NCI-H2227 (cell line): ENCODE measurements at regions not wholly inside any gene's neighbourhood (a gene's known extent, or its start where the extent isn't known, plus 50 kb on each side); places are given as distances from the start of the nearest gene placed in this dataset.

Experiments used
- DNase-seq: peaks from one replicate; lab custom pipeline; 2025; ENCODE audit not compliant: unreplicated experiment; lab: John Stamatoyannopoulos, UW

GRCh38 chr4:23547096-23547495 lies 342.8 kb downstream of the PPARGC1A start:
- no peak for DNase-seq

DNA sequence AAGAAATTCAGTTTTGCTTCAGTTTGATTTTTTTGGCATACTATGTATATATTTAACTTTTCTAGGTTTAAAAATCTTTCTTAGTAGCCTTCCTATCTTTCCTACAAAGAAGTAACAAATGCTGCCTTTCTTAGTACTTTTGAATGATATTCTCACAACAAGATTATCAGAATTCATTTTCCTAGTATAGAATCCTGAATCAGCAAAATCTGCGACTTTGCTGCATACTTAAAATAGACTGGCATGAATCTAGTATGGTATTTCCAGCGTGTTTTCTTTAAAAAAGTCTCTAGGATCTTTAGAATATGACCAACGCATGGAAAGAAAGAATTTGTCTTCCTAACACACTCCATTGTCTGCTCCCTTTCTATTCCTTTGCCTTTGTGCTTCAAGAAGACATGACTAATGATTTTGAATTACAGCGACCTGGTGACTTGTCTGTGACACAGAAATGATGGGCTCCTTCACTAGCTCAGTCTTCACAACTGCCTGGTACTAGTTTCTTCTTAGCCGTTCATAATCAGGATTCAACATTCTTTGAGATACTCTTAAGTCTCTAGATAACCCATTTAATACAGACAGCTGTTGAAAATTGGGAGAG lies 349.8 kb downstream of the PPARGC1A start:
- DNase-seq, result no peak

DNA sequence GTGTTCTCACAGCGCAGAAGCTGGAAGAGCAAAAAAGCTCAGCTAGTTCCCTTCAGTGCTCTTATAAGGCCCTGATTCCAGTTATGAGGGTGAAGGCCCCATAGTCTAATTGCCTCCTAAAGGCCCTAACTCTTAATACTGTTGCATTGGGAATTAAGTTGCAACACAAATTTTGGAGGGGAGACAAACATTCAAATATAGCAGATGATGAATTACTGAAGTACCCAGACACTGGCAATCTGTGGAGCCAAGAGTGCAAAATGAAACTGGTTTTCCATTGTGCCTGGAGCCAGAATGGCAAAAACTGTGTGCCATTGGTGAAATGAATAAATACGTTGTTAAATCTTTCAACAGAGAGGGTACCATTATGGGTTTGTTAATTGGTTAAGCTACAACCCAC lies 356.0 kb downstream of the PPARGC1A start:
- DNase-seq, result no peak

DNA sequence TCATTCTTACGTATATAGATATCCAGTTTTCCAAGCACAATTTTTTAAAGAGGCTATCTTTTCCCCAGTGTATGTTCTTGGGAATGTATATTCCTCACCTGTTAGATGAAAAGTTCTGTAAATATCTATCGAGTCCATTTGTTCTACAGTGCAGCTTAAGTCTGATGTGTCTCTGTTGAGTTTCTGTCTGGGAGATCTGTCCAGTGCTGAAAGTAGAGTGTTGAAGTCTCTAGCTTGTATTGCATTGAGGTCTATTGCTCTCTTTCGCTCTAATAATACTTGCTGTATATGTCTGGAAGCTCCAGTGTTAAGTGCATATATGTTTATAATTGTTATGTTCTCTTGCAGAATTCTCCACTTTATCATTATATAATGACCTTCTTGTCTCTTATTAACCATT lies 373.1 kb downstream of the PPARGC1A start:
- DNase-seq, result no peak

- DNase-seq, result no peak
These were observed 385.8 kb downstream of the PPARGC1A start for GRCh38 chr4:23504083-23504482.

DNA sequence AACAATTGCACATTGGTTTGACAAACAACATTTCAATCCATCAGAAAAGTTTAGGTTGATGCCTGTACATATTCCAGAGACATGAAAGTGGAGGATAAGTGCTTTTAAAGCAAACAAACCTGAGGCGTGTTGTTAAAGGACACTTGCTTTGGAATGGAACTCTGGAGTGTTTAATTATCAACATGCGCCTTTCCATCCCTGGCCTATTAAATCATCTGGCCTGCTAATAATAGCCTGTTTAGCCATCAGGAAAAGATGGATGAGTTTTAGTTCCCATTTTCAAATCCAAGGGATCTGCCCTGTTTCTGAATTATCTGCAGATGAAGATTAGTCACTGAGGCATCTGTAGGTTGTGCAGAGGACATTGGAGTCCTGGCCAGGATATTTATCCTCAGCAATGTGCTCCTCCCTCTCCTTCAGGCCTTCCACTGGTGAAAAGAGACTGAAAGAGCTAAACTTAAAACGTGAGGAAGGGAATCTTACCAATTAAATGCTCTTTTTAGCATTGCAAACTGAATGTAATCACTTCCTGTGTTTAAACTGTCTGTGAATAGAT lies 388.9 kb downstream of the PPARGC1A start:
- no peak for DNase-seq

- no peak for DNase-seq
These were observed 404.0 kb downstream of the PPARGC1A start for GRCh38 chr4:23485801-23486200.

DNA sequence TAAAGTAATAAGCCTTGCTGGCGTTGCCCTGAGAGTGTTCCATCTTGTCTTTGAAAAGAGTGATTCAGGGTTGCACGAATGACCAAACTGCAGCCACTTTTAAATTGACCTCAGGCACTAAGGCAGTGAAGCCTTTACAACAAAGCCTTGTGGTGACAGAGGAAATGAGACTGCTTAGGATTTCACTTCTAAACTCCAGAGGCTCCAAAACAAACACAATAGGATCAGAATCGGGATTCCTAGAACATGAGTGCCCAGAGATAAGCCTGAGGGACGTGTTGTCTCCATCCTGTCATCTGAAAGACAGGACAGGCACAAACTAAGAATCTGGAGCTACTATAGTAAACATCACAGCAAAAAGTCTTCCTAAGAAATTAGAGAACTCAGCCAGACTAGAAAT lies 405.2 kb downstream of the PPARGC1A start:
- DNase-seq, result no peak

DNA sequence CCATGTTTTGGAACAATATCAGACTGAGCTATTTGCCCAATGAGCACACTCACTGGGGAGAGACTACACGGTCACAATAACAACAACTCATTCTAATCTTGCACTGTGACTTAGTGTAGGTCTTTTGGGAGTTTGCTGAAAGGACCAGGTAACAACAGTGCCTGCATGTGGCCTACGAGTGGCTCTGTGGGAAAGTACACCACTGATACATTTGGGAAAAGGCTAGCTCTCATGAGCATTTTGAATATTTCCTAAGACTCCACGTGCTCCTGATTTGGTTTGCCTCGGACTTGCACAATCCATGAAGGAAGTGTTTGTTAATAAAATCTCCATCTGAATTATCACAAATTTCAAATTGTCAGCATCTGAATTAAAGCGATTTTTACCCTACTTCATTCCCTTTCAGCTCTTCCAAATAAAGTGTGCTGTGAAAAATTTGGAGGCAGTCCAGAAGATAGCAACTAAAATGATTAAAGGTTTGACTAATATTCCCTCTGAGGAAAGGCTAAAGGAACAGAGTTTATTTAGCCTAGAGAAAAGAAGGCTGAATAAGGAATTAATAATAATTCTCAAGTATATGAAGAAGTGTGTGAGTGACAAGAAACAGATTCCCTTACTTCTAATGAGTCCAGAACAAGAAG lies 406.4 kb downstream of the PPARGC1A start:
- DNase-seq, result no peak

- DNase-seq, result no peak
These were observed 408.3 kb downstream of the PPARGC1A start for GRCh38 chr4:23481566-23481965.

GRCh38 chr4:23477905-23478304 lies 411.9 kb downstream of the PPARGC1A start:
- DNase-seq, result no peak

DNA sequence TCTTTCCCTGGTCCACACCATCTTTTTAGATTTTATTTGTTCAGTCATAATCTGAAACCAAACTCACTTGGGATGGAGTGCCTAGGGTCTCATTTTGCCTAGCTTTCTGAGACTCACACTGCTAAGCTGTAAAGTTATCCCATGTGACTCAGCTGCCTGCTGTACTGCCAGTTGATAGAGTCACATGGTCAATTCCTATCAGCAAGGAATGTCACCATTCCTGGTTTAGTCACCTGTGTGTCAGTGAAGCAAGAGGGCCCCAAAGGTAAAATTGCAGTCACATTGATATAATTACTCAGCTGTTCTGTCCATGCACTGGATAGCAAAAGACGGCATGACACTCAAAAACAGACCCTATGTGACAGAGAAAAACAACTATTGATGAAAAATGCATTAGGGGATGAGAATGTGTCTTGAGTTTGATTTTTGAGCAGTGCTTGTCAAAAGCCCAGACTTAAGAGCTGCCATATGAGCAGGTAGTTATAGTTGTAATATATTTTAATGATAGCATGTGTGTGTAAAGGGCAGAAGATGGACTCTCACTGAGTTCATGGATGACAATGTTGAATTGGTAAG lies 413.2 kb downstream of the PPARGC1A start:
- DNase-seq, result no peak

- DNase-seq, result no peak
These were observed 426.8 kb downstream of the PPARGC1A start for GRCh38 chr4:23463071-23463470.

DNA sequence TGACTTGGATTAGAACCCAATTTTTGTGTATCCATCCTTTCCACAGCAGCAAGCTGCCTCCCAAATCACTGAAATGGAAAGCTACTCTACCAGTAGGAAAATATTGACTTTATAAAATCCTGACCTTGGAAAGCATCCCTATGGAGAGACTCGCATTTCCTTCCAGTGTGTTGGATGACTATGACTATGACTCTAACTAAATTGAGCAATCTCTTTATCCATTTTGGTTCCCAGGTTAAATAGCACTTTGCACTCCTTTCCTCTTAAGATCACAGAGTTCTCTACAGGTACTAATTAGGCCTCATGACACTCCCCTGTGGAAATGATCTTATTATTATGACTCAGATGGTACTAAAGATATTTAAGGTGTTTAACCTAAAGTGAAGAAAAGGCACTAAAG lies 431.8 kb downstream of the PPARGC1A start:
- DNase-seq, result no peak

- no peak for DNase-seq
These were observed 433.0 kb downstream of the PPARGC1A start for GRCh38 chr4:23456864-23457263.

DNA sequence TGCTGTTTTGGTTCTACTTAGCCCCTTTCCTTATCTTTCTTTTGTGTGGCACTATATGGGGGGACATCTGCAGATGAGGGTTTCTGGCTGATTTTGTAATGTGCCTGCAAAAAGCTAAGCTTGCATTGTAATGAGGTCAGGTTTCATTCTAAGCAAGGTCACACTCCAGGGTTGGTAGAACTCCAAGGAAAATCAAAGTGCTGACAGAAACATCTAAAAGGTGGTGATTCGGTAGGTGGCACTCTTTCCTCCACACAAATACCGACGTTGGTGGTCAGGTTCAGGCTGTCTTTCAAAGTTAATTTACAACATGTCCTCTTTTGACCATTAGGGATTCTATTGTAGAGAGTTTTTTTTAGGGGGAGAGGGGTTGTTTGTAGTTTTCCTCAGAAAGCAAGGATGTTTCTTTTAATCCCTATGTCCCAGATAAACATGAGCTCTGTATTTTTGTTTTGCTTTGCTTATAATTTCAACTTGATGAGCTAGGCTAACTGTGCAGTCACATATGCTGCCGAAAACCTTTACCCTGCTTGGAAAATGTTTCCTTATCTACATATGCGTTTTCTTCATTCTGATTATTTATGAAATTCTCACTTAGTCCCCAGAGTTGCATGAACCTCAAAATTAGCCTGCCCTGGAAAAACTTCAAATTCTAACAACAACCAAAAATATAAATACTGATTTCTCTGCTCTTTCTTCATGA lies 434.2 kb downstream of the PPARGC1A start:
- no peak for DNase-seq

- no peak for DNase-seq
These were observed 448.2 kb downstream of the PPARGC1A start for GRCh38 chr4:23441530-23442069.

DNA sequence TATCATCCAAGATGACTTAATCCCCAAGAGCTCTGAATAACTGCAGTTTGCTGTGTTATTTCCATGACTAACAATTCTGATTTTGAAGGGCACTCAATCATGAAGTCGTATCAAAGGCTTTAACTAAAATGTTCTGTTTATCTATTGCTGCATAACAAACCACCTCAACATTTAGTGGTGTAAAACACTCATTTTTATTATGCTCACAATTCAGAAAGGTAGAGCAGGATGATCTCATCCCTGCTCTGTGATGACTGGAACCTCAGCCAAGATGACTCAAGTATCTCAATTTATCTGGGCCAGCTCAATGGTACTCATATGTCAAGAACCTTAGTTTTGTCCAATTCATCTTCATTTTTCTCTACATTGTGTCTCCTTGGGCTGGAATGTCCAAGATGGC lies 451.1 kb downstream of the PPARGC1A start:
- DNase-seq, result no peak

DNA sequence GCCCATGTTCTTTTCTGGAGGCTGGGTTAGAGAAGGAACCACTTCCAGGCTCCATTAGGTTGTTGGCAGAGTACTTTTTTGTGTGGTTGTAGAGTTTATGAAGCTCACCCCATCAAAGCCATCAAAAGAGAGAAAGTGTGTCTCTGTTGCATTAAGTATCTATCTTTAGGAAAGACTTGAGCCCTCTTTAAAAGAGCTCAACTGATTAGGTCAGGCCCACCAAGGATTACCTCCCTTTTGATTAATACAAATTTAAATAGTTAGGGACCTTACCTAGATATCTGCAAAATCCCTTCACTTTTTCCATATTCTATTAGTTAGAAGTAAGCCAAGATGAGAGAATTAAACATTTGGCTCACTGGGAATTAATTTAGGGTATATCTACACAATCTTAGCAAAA lies 460.4 kb downstream of the PPARGC1A start:
- no peak for DNase-seq

DNA sequence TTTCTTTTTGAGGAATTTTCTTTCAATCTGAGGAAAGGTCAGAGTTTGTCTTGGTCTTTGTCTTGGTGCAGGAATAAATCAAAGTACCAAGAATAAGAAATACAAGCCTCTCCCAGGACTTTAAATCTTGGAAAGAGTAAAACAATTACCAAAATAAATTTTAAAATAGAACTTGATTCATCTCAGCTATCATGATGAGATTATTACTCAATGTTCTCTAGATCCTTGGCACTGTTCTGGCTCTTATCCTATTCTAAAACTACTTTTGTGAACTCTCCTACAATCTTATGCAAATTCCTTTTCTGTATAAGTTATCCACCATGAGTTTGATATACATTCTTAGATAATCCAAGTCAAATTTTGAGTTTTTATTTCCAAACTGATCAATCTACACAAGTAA lies 464.3 kb downstream of the PPARGC1A start:
- DNase-seq, result no peak

DNA sequence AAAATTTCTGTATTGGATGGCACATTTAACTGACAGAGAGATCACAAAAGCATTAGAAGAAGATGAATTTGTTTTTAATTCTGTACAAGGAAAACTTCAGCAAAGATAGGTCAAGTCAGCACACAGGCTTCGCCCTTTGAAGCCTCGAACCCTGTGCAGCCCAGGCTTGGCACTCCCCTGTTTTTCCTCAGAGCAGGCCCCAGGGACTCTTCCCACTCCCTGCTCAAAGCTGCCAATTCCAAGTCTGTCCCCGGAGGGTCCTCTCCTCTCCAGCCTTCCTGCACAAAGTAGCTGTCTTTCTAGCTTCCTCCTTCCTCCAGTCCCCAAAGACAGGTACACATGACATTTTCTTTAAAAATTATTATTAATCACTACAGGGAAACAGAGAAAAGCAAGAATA lies 466.3 kb downstream of the PPARGC1A start:
- no peak for DNase-seq

GRCh38 chr4:23422878-23423277 lies 467.0 kb downstream of the PPARGC1A start:
- DNase-seq, result no peak
